Liver (tissue), 7 donors: ENCODE measurements at regions not wholly inside any gene's neighbourhood (a gene's known extent, or its start where the extent isn't known, plus 50 kb on each side); places are given as distances from the start of the nearest gene placed in this dataset.

ENCODE experiments used
- DNase-seq: peaks from one replicate; pipeline ENCODE4 v3.0.0-alpha.2; 2017; ENCODE audit warnings: low spot score
- H3K27ac ChIP-seq, 2 donors: one replicate each; pipeline ENCODE4 v1.7.0; 2013; ENCODE audit warnings: inconsistent platforms in 2 of 2, low read length in 2 of 2, control low read depth in 1 of 2, low read depth in 1 of 2, mild to moderate bottlenecking in 1 of 2
- H3K27me3 ChIP-seq, 4 donors: one replicate each; pipeline versions ENCODE4 v1.6.1 to v1.7.0; 2013; ENCODE audit warnings: low read length in 3 of 4, inconsistent platforms in 1 of 4, mild to moderate bottlenecking in 1 of 4, moderate library complexity in 1 of 4; ENCODE audit not compliant: control insufficient read depth in 4 of 4, insufficient read depth in 4 of 4
- H3K36me3 ChIP-seq, 4 donors: one replicate each; pipeline versions ENCODE4 v1.6.1 to v1.7.0; 2013; ENCODE audit warnings: low read length in 3 of 4, mild to moderate bottlenecking in 3 of 4, low read depth in 1 of 4, moderate library complexity in 1 of 4; ENCODE audit not compliant: control insufficient read depth in 4 of 4, insufficient read depth in 3 of 4
- H3K4me1 ChIP-seq, 4 donors: one replicate each; pipeline versions ENCODE4 v1.6.1 to v1.7.0; 2013; ENCODE audit warnings: low read length in 3 of 4, mild to moderate bottlenecking in 3 of 4, moderate library complexity in 1 of 4; ENCODE audit not compliant: control insufficient read depth in 4 of 4, insufficient read depth in 4 of 4
- H3K4me3 ChIP-seq, 3 donors: one replicate each; pipeline versions ENCODE4 v1.6.1 to v1.7.0; 2013; ENCODE audit warnings: low read length in 3 of 3, control low read depth in 1 of 3, low read depth in 1 of 3, mild to moderate bottlenecking in 1 of 3
- H3K9ac ChIP-seq, 2 donors: one replicate each; pipeline ENCODE4 v1.7.0; 2013; ENCODE audit warnings: low read length in 2 of 2, mild to moderate bottlenecking in 2 of 2, moderate library complexity in 2 of 2, control low read depth in 1 of 2, low read depth in 1 of 2
- H3K9me3 ChIP-seq, 4 donors: one replicate each; pipeline versions ENCODE4 v1.6.1 to v1.7.0; 2013; ENCODE audit warnings: low read length in 3 of 4; ENCODE audit not compliant: control insufficient read depth in 4 of 4
- EGR1 ChIP-seq, 2 donors: IDR thresholded peaks; 2 replicates each; pipeline ENCODE4 v1.6.1; 2016 to 2018; ENCODE audit warnings: antibody characterized with exemption in 2 of 2, low read depth in 2 of 2
- FOXA1 ChIP-seq: IDR thresholded peaks from 2 replicates; pipeline ENCODE4 v1.6.1; 2016; ENCODE audit warnings: antibody characterized with exemption
- FOXA2 ChIP-seq: IDR thresholded peaks from 2 replicates; pipeline ENCODE4 v1.6.1; 2016; ENCODE audit warnings: antibody characterized with exemption
- GABPA ChIP-seq, 2 donors: IDR thresholded peaks in 1 of 2; conservative IDR thresholded peaks in 1 of 2; 2 replicates each; pipeline ENCODE4 v1.6.1; 2016; ENCODE audit warnings: antibody characterized with exemption in 2 of 2, mild to moderate bottlenecking in 1 of 2, moderate library complexity in 1 of 2
- HNF4A ChIP-seq, 2 donors: conservative IDR thresholded peaks; 2 replicates each; pipeline ENCODE4 v1.6.1; 2016; ENCODE audit warnings: antibody characterized with exemption in 2 of 2, mild to moderate bottlenecking in 2 of 2
- HNF4G ChIP-seq: IDR thresholded peaks from 2 replicates; pipeline ENCODE4 v1.6.1; 2016; ENCODE audit warnings: antibody characterized with exemption
- JUND ChIP-seq, 2 donors: IDR thresholded peaks; 2 replicates each; pipeline ENCODE4 v1.6.1; 2016; ENCODE audit warnings: antibody characterized with exemption in 2 of 2
- NR2F2 ChIP-seq: IDR thresholded peaks from 2 replicates; pipeline ENCODE4 v1.6.1; 2016; ENCODE audit warnings: antibody characterized with exemption
- RAD21 ChIP-seq, 2 donors: IDR thresholded peaks; 2 replicates each; pipeline ENCODE4 v1.6.1; 2016; ENCODE audit warnings: antibody characterized with exemption in 2 of 2, mild to moderate bottlenecking in 2 of 2
- RXRA ChIP-seq, 2 donors: IDR thresholded peaks; 2 replicates each; pipeline ENCODE4 v1.6.1; 2017 to 2018; ENCODE audit warnings: antibody characterized with exemption in 2 of 2, mild to moderate bottlenecking in 1 of 2
- SP1 ChIP-seq: IDR thresholded peaks from 2 replicates; pipeline ENCODE4 v1.6.1; 2018; ENCODE audit warnings: antibody characterized with exemption, mild to moderate bottlenecking
- TAF1 ChIP-seq: conservative IDR thresholded peaks from 2 replicates; pipeline ENCODE4 v1.6.1; 2016; ENCODE audit warnings: antibody characterized with exemption, mild to moderate bottlenecking
- YY1 ChIP-seq: IDR thresholded peaks from 2 replicates; pipeline ENCODE4 v1.6.1; 2016; ENCODE audit warnings: antibody characterized with exemption, mild to moderate bottlenecking
- TF ChIP-seq, protein P1 (sequence below): IDR thresholded peaks from 2 replicates; pipeline ENCODE4 v1.6.1; 2016; ENCODE audit warnings: antibody characterized with exemption
- TF ChIP-seq, protein P2 (sequence below): IDR thresholded peaks from 2 replicates; pipeline ENCODE4 v1.6.1; 2016; ENCODE audit warnings: antibody characterized with exemption
- TF ChIP-seq, protein P3 (sequence below): IDR thresholded peaks from 2 replicates; pipeline ENCODE4 v1.6.1; 2016; ENCODE audit warnings: antibody characterized with exemption
- TF ChIP-seq, protein P4 (sequence below): fragments of 150-350 bp; IDR thresholded peaks from 2 replicates; pipeline ENCODE4 v1.5.1; 2017; ENCODE audit warnings: improper control_type of control experiment, low read depth, low read length; ENCODE audit not compliant: missing input control
- TF ChIP-seq, protein P5 (sequence below): IDR thresholded peaks from 2 replicates; pipeline ENCODE4 v1.6.1; 2016; ENCODE audit warnings: antibody characterized with exemption, mild to moderate bottlenecking
- donor health status: healthy.
- donor health status: healthy.
- donor health status: healthy.
- donor health status: healthy.

DNA sequence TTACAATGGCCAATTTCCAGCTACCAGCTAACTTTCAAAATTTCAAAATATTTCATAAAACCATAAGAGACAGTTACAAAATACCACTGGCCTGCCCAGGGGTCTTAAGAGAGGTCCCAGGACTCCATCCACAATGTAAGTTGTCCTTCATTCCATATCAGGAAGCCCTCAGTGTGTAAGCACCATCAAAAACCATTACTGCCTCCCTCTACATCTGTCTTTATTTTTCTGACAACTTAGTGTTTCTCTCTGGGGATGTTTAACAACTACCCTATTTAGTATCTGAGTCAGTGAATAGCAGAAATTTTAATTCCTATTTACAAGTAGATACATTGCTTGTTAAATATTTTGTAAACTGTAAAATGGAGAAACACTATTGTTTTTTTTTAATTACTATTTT lies 339.3 kb upstream of the ADAMTS5 start:
- Histone ChIP-seq H3K36me3 (no peaks in the 10 kb centered on the region), H3K9ac (no peak overlapping the region), H3K4me3 (no peak overlapping the region), H3K27ac (no peak overlapping the region), H3K9me3 (no peaks in the 10 kb centered on the region), H3K4me1 (no peaks in the 10 kb centered on the region), H3K27me3 (peaks cover 0 to 8% (median 0%) of the 10 kb centered on the region in 4 donors)
- TF ChIP-seq FOXA2 = no peak
- TF ChIP-seq TAF1 = no peak
- TF ChIP-seq, protein P1, sequence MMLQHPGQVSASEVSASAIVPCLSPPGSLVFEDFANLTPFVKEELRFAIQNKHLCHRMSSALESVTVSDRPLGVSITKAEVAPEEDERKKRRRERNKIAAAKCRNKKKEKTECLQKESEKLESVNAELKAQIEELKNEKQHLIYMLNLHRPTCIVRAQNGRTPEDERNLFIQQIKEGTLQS = no peak
- TF ChIP-seq GABPA (IDR thresholded peaks at IDR 0.05 in 1 of 2, conservative IDR thresholded peaks at IDR 0.05 in 1 of 2) = no peak
- TF ChIP-seq NR2F2 = no peak
- no peak for TF ChIP-seq RAD21 (IDR thresholded peaks at IDR 0.05)
- TF ChIP-seq, protein P2, sequence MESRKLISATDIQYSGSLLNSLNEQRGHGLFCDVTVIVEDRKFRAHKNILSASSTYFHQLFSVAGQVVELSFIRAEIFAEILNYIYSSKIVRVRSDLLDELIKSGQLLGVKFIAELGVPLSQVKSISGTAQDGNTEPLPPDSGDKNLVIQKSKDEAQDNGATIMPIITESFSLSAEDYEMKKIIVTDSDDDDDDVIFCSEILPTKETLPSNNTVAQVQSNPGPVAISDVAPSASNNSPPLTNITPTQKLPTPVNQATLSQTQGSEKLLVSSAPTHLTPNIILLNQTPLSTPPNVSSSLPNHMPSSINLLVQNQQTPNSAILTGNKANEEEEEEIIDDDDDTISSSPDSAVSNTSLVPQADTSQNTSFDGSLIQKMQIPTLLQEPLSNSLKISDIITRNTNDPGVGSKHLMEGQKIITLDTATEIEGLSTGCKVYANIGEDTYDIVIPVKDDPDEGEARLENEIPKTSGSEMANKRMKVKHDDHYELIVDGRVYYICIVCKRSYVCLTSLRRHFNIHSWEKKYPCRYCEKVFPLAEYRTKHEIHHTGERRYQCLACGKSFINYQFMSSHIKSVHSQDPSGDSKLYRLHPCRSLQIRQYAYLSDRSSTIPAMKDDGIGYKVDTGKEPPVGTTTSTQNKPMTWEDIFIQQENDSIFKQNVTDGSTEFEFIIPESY = no peak
- no peak for TF ChIP-seq FOXA1
- no peak for TF ChIP-seq SP1
- TF ChIP-seq EGR1 (IDR thresholded peaks at IDR 0.05; ENCODE audit: low read depth in 2 of 2) = no peak
- no peak for TF ChIP-seq JUND (IDR thresholded peaks at IDR 0.05)
- TF ChIP-seq, protein P3, sequence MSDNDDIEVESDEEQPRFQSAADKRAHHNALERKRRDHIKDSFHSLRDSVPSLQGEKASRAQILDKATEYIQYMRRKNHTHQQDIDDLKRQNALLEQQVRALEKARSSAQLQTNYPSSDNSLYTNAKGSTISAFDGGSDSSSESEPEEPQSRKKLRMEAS = no peak
- TF ChIP-seq, protein P4, sequence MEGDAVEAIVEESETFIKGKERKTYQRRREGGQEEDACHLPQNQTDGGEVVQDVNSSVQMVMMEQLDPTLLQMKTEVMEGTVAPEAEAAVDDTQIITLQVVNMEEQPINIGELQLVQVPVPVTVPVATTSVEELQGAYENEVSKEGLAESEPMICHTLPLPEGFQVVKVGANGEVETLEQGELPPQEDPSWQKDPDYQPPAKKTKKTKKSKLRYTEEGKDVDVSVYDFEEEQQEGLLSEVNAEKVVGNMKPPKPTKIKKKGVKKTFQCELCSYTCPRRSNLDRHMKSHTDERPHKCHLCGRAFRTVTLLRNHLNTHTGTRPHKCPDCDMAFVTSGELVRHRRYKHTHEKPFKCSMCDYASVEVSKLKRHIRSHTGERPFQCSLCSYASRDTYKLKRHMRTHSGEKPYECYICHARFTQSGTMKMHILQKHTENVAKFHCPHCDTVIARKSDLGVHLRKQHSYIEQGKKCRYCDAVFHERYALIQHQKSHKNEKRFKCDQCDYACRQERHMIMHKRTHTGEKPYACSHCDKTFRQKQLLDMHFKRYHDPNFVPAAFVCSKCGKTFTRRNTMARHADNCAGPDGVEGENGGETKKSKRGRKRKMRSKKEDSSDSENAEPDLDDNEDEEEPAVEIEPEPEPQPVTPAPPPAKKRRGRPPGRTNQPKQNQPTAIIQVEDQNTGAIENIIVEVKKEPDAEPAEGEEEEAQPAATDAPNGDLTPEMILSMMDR = no peak
- no peak for TF ChIP-seq HNF4G
- TF ChIP-seq, protein P5, sequence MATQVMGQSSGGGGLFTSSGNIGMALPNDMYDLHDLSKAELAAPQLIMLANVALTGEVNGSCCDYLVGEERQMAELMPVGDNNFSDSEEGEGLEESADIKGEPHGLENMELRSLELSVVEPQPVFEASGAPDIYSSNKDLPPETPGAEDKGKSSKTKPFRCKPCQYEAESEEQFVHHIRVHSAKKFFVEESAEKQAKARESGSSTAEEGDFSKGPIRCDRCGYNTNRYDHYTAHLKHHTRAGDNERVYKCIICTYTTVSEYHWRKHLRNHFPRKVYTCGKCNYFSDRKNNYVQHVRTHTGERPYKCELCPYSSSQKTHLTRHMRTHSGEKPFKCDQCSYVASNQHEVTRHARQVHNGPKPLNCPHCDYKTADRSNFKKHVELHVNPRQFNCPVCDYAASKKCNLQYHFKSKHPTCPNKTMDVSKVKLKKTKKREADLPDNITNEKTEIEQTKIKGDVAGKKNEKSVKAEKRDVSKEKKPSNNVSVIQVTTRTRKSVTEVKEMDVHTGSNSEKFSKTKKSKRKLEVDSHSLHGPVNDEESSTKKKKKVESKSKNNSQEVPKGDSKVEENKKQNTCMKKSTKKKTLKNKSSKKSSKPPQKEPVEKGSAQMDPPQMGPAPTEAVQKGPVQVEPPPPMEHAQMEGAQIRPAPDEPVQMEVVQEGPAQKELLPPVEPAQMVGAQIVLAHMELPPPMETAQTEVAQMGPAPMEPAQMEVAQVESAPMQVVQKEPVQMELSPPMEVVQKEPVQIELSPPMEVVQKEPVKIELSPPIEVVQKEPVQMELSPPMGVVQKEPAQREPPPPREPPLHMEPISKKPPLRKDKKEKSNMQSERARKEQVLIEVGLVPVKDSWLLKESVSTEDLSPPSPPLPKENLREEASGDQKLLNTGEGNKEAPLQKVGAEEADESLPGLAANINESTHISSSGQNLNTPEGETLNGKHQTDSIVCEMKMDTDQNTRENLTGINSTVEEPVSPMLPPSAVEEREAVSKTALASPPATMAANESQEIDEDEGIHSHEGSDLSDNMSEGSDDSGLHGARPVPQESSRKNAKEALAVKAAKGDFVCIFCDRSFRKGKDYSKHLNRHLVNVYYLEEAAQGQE = no peak
- no peak for TF ChIP-seq HNF4A (conservative IDR thresholded peaks at IDR 0.05)
- no peak for TF ChIP-seq RXRA (IDR thresholded peaks at IDR 0.05)
- no peak for TF ChIP-seq YY1
- no peak for DNase-seq
